Astrocyte of the cerebellum (primary cell): ENCODE measurements at regions not wholly inside any gene's neighbourhood (a gene's known extent, or its start where the extent isn't known, plus 50 kb on each side); places are given as distances from the start of the nearest gene placed in this dataset.

Source experiments
- DNase-seq: peaks from one replicate; pipeline ENCODE4 v3.0.0-alpha.2; 2011; ENCODE audit warnings: low read depth
- H3K4me3 ChIP-seq: 2 replicates; pipeline ENCODE4 v1.5.1; 2011; ENCODE audit warnings: mild to moderate bottlenecking, low read depth, low read length, moderate library complexity
- in situ Hi-C: cut with HindIII; loops from 2 replicates; pipeline ENCODE4 v1.10.0; 2017; ENCODE audit warnings: low sequenced_read_pairs
- TF ChIP-seq, protein P1 (sequence below): IDR thresholded peaks from 2 replicates; pipeline ENCODE4 v1.5.1; 2012; ENCODE audit warnings: low read length, low read depth, moderate library complexity, mild to moderate bottlenecking; ENCODE audit errors: missing control alignments

DNA sequence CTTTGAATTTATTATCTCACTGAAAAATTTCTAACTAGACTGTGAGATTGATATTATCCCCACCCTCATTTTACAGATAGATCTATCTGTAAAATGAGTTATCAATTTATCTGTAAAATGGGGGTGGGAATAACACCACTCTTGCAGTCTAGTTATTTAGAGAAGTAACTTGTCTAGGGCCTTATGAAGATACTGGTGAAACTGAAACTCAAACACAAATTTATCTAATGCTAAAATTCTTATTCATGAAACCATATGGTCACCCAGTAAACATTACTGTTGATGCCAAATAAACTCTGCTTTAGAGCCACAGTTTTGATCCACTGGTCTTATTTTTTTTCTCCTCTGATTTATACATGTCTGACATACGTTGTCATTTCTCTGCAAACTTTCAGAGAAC is 52.1 kb upstream of the SMIM36 start:
- H3K4me3 ChIP-seq: no peak overlapping the region
- TF ChIP-seq, protein P1, sequence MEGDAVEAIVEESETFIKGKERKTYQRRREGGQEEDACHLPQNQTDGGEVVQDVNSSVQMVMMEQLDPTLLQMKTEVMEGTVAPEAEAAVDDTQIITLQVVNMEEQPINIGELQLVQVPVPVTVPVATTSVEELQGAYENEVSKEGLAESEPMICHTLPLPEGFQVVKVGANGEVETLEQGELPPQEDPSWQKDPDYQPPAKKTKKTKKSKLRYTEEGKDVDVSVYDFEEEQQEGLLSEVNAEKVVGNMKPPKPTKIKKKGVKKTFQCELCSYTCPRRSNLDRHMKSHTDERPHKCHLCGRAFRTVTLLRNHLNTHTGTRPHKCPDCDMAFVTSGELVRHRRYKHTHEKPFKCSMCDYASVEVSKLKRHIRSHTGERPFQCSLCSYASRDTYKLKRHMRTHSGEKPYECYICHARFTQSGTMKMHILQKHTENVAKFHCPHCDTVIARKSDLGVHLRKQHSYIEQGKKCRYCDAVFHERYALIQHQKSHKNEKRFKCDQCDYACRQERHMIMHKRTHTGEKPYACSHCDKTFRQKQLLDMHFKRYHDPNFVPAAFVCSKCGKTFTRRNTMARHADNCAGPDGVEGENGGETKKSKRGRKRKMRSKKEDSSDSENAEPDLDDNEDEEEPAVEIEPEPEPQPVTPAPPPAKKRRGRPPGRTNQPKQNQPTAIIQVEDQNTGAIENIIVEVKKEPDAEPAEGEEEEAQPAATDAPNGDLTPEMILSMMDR: no peak
- no peak for DNase-seq
- in situ Hi-C loops: no loop called here

DNA sequence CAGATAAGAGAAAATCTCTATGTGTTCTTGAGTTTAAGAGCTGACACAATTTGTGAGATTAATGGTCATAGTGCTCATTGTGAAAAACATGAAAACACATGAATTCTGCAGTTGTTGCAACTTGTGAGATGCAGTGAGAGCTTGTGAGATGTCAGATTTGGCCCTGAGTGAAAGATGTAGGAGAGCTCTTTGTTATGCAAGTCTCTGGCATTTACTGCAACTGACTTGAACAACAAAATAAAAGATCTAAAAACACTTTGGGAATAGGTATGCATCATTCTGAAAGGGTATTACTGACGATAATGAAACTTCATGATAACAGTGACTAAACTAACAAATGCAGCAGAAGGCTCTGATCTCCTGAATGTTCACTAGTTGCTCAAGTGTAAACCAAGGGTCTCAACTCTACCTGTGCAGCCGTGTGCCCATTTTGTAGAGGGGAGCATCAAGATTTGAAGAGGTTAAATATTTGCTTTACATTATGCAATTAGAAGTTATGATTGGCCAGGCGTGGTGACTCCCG is 50.8 kb upstream of the SMIM36 start:
- in situ Hi-C loops: no loop called here
- TF ChIP-seq, protein P1: no peak
- H3K4me3 ChIP-seq: no peak overlapping the region
- no peak for DNase-seq

DNA sequence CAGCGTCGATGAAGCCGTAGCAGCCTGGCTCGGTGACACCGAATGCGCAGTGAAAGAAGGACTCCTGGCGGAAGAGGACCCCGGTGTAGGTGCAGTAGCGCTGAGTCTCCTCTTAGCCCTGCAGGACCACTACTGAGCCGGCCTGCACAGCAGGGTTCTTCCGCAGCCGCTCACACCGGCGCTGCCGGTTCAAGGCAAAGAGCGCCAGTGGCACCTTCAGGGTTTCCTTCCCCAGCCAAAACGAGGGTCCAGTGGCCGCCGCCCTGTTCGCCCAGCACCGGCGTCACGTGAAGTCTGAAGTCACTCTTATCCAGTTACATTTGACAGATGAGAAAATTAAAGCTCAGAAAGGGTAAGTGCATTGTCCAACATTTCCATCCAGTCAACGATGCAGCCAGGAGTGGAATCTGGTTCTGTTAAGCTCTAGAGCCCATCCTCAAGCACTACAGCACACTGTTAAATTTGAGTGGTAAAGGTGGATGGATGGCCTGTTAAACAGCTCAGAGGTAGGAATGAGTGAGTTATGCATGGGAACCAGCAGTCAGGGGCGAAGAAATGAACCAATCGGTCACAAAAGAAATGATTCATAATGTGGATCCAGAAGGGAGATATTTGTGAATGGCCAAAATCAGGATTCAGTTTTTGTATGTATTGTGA is 50.2 kb upstream of the SMIM36 start:
- TF ChIP-seq, protein P1: no peak
- in situ Hi-C loops: no loop called here
- DNase-seq: no peak
- H3K4me3 ChIP-seq: no peak overlapping the region
